Activated CD8-positive, alpha-beta T cell treated with anti-CD3 and anti-CD28 coated beads for 36 hours (primary cell): ENCODE measurements at regions not wholly inside any gene's neighbourhood (a gene's known extent, or its start where the extent isn't known, plus 50 kb on each side); places are given as distances from the start of the nearest gene placed in this dataset.

ENCODE experiments used
- ATAC-seq: fragments of 200-7000 bp; cut with Tn5 transposase; one replicate; pipeline ENCODE4 v1.10.0; 2021; ENCODE audit warnings: mild to moderate bottlenecking, moderate library complexity
- CTCF ChIA-PET: fragments of 350-600 bp; sonication (Branson Sonifier 250); formaldehyde crosslinking; loops from one replicate; lab custom pipeline; 2021; ENCODE audit warnings: antibody characterized with exemption; lab: Charles Lee
- POLR2A ChIA-PET: fragments of 350-600 bp; sonication (Branson Sonifier 250); formaldehyde crosslinking; loops from one replicate; lab custom pipeline; 2021; ENCODE audit warnings: antibody characterized with exemption; lab: Charles Lee
- DNase-seq: peaks from one replicate; pipeline ENCODE4 v3.0.0-alpha.2; 2020
- H3K27ac Mint-ChIP-seq: one replicate; pipeline ENCODE4 v1.8.0; 2021; ENCODE audit warnings: mild to moderate bottlenecking, mixed read lengths
- H3K27me3 Mint-ChIP-seq: one replicate; pipeline ENCODE4 v1.8.0; 2021; ENCODE audit warnings: mixed read lengths
- H3K36me3 Mint-ChIP-seq: one replicate; pipeline ENCODE4 v1.8.0; 2021; ENCODE audit warnings: low read depth, mixed read lengths
- H3K4me1 Mint-ChIP-seq: one replicate; pipeline ENCODE4 v1.8.0; 2021; ENCODE audit warnings: low read depth, mixed read lengths
- H3K4me3 Mint-ChIP-seq: one replicate; pipeline ENCODE4 v1.8.0; 2021; ENCODE audit warnings: mild to moderate bottlenecking, moderate library complexity, mixed read lengths
- H3K9me3 Mint-ChIP-seq: one replicate; pipeline ENCODE4 v1.8.0; 2021; ENCODE audit warnings: mixed read lengths
- CTCF ChIP-seq: fragments of 200-600 bp; IDR thresholded peaks from one replicate; pipeline ENCODE4 v1.8.0; 2022; ENCODE audit warnings: antibody characterized with exemption, mild to moderate bottlenecking
- intact Hi-C: fragments of 100-400 bp; cut with micrococcal nuclease; formaldehyde crosslinking; loops from one replicate; pipeline ENCODE4 v1.10.0; 2022

- Mint-ChIP-seq H3K36me3 (no peaks in the 10 kb centered on the region), H3K4me1 (peaks cover 11% of the 10 kb centered on the region), H3K27me3 (peaks cover 14% of the 10 kb centered on the region), H3K27ac (no peak overlapping the region), H3K4me3 (no peak overlapping the region), H3K9me3 (no peaks in the 10 kb centered on the region)
- intact Hi-C loops = no loop called here
- CTCF ChIA-PET = no interaction called here
- POLR2A ChIA-PET = no interaction called here
- no peak for ATAC-seq
- no peak for TF ChIP-seq CTCF
- no peak for DNase-seq
Observed at GRCh38 chr18:79620576-79621165, 58.9 kb upstream of the CTDP1 start.

GRCh38 chr18:79621501-79621900 lies 58.1 kb upstream of the CTDP1 start:
- ChIA-PET CTCF (no interaction called here), POLR2A (no interaction called here)
- no peak overlapping the region for H3K4me3 Mint-ChIP-seq
- ATAC-seq = no peak
- peaks cover 15% of the 10 kb centered on the region for H3K27me3 Mint-ChIP-seq
- H3K9me3 Mint-ChIP-seq = no peaks in the 10 kb centered on the region
- H3K36me3 Mint-ChIP-seq = no peaks in the 10 kb centered on the region
- intact Hi-C loops = no loop called here
- TF ChIP-seq CTCF = no peak
- no peak for DNase-seq
- no peak overlapping the region for H3K27ac Mint-ChIP-seq
- peaks cover 11% of the 10 kb centered on the region for H3K4me1 Mint-ChIP-seq

- ChIA-PET POLR2A (no interaction called here), CTCF (no interaction called here)
- Mint-ChIP-seq H3K27me3 (peaks cover 15% of the 10 kb centered on the region), H3K36me3 (no peaks in the 10 kb centered on the region), H3K27ac (no peak overlapping the region), H3K9me3 (no peaks in the 10 kb centered on the region), H3K4me3 (no peak overlapping the region), H3K4me1 (peaks cover 11% of the 10 kb centered on the region)
- ATAC-seq (no peak), DNase-seq (no peak)
- intact Hi-C loops = no loop called here
- TF ChIP-seq CTCF = no peak
Observed at GRCh38 chr18:79622004-79622403, 57.6 kb upstream of the CTDP1 start.

- Mint-ChIP-seq H3K4me1 (peaks cover 11% of the 10 kb centered on the region), H3K9me3 (no peaks in the 10 kb centered on the region), H3K27ac (no peak overlapping the region), H3K36me3 (no peaks in the 10 kb centered on the region), H3K27me3 (peaks cover 15% of the 10 kb centered on the region), H3K4me3 (no peak overlapping the region)
- intact Hi-C loops = no loop called here
- CTCF ChIA-PET = interaction anchor here (0.7 to 2.7 kb wide), 3 partner anchors 15 to 245 kb away, joined by 4 to 18 read pairs (median 4); no protein-coding TSS in a partner anchor
- DNase-seq (no peak), ATAC-seq (peak; percentile 20)
- no peak for TF ChIP-seq CTCF
- POLR2A ChIA-PET = interaction anchor here (1.3 kb wide), 1 partner anchor 249 kb away, joined by 4 read pairs; no protein-coding TSS in a partner anchor
Observed at GRCh38 chr18:79624356-79625170, 55.0 kb upstream of the CTDP1 start.
